ENCODE measurements at regions not wholly inside any gene's neighbourhood (a gene's known extent, or its start where the extent isn't known, plus 50 kb on each side); places are given as distances from the start of the nearest gene placed in this dataset.

- ATAC-seq (ENCODE audit: low read depth) (no peak), DNase-seq (ENCODE audit: low spot score in 2 of 2) (no peak)
- peaks cover 13% of the 10 kb centered on the region for H3K9me3 Mint-ChIP-seq
- peaks cover 1% of the 10 kb centered on the region for H3K36me3 Mint-ChIP-seq
- H3K4me3 Mint-ChIP-seq = no peak overlapping the region
- peaks cover 3% of the 10 kb centered on the region for H3K27me3 Mint-ChIP-seq
- H3K27ac Mint-ChIP-seq = no peak overlapping the region
- H3K4me1 Mint-ChIP-seq = no peaks in the 10 kb centered on the region
These were observed 539.6 kb downstream of the VRK1 start for GRCh38 chr14:97336816-97337215.

GRCh38 chr14:97337267-97337666 is 540.1 kb downstream of the VRK1 start:
- peaks cover 3% of the 10 kb centered on the region for H3K27me3 Mint-ChIP-seq
- H3K36me3 Mint-ChIP-seq = peaks cover 1% of the 10 kb centered on the region
- peaks cover 14% of the 10 kb centered on the region for H3K9me3 Mint-ChIP-seq
- ATAC-seq (ENCODE audit: low read depth) (no peak), DNase-seq (ENCODE audit: low spot score in 2 of 2) (no peak)
- H3K4me1 Mint-ChIP-seq = no peaks in the 10 kb centered on the region
- H3K27ac Mint-ChIP-seq = no peak overlapping the region
- H3K4me3 Mint-ChIP-seq = no peak overlapping the region

GRCh38 chr14:97337670-97338069 is 540.5 kb downstream of the VRK1 start:
- Mint-ChIP-seq H3K9me3 (peaks cover 14% of the 10 kb centered on the region), H3K27ac (no peak overlapping the region), H3K4me3 (no peak overlapping the region), H3K27me3 (peaks cover 3% of the 10 kb centered on the region), H3K36me3 (peaks cover 1% of the 10 kb centered on the region), H3K4me1 (no peaks in the 10 kb centered on the region)
- DNase-seq (ENCODE audit: low spot score in 2 of 2) = no peak
- no peak for ATAC-seq (ENCODE audit: low read depth)

GRCh38 chr14:97344666-97345065 is 547.5 kb downstream of the VRK1 start:
- no peak for ATAC-seq (ENCODE audit: low read depth)
- peaks cover 1% of the 10 kb centered on the region for H3K36me3 Mint-ChIP-seq

GRCh38 chr14:97346675-97347074 is 549.5 kb downstream of the VRK1 start:
- peaks cover 2% of the 10 kb centered on the region for H3K9me3 Mint-ChIP-seq
- no peak for ATAC-seq (ENCODE audit: low read depth)
- no peaks in the 10 kb centered on the region for H3K36me3 Mint-ChIP-seq
- DNase-seq (ENCODE audit: low spot score in 2 of 2) = no peak
- peaks cover 5% of the 10 kb centered on the region for H3K27me3 Mint-ChIP-seq
- no peak overlapping the region for H3K27ac Mint-ChIP-seq
- H3K4me1 Mint-ChIP-seq = no peaks in the 10 kb centered on the region
- H3K4me3 Mint-ChIP-seq = no peak overlapping the region

More at GRCh38 chr14:97344666-97345065, 547.5 kb downstream of the VRK1 start:
- Mint-ChIP-seq H3K4me3 (no peak overlapping the region), H3K27ac (no peak overlapping the region), H3K9me3 (peaks cover 14% of the 10 kb centered on the region), H3K27me3 (peaks cover 6% of the 10 kb centered on the region), H3K4me1 (no peaks in the 10 kb centered on the region)
- DNase-seq (ENCODE audit: low spot score in 2 of 2) = no peak

- DNase-seq (ENCODE audit: low spot score in 2 of 2) (no peak), ATAC-seq (ENCODE audit: low read depth) (no peak)
- H3K4me1 Mint-ChIP-seq = no peaks in the 10 kb centered on the region
- H3K27me3 Mint-ChIP-seq = peaks cover 5% of the 10 kb centered on the region
- no peak overlapping the region for H3K4me3 Mint-ChIP-seq
- H3K36me3 Mint-ChIP-seq = no peaks in the 10 kb centered on the region
- H3K27ac Mint-ChIP-seq = no peak overlapping the region
- no peaks in the 10 kb centered on the region for H3K9me3 Mint-ChIP-seq
These were observed 552.3 kb downstream of the VRK1 start for GRCh38 chr14:97349463-97349862.

- no peak for DNase-seq (ENCODE audit: low spot score in 2 of 2)
- peaks cover 4% of the 10 kb centered on the region for H3K9me3 Mint-ChIP-seq
These were observed 552.8 kb downstream of the VRK1 start for GRCh38 chr14:97349946-97350345.

GRCh38 chr14:97350415-97350814 is 553.2 kb downstream of the VRK1 start:
- Mint-ChIP-seq H3K27me3 (peaks cover 5% of the 10 kb centered on the region), H3K36me3 (no peaks in the 10 kb centered on the region), H3K4me1 (no peaks in the 10 kb centered on the region), H3K4me3 (no peak overlapping the region), H3K27ac (no peak overlapping the region), H3K9me3 (peaks cover 5% of the 10 kb centered on the region)
- ATAC-seq (ENCODE audit: low read depth) = no peak
- no peak for DNase-seq (ENCODE audit: low spot score in 2 of 2)

More at GRCh38 chr14:97349946-97350345, 552.8 kb downstream of the VRK1 start:
- no peak overlapping the region for H3K27ac Mint-ChIP-seq
- peaks cover 5% of the 10 kb centered on the region for H3K27me3 Mint-ChIP-seq
- H3K36me3 Mint-ChIP-seq = no peaks in the 10 kb centered on the region
- no peaks in the 10 kb centered on the region for H3K4me1 Mint-ChIP-seq
- no peak overlapping the region for H3K4me3 Mint-ChIP-seq
- no peak for ATAC-seq (ENCODE audit: low read depth)

- DNase-seq (ENCODE audit: low spot score in 2 of 2) = no peak
- Mint-ChIP-seq H3K27ac (no peak overlapping the region), H3K27me3 (peaks cover 5% of the 10 kb centered on the region), H3K4me3 (no peak overlapping the region), H3K36me3 (no peaks in the 10 kb centered on the region), H3K4me1 (no peaks in the 10 kb centered on the region), H3K9me3 (peaks cover 5% of the 10 kb centered on the region)
- no peak for ATAC-seq (ENCODE audit: low read depth)
These were observed 553.9 kb downstream of the VRK1 start for GRCh38 chr14:97350894-97351731.

GRCh38 chr14:97353102-97353501 is 555.9 kb downstream of the VRK1 start:
- DNase-seq (ENCODE audit: low spot score in 2 of 2) = no peak
- H3K27ac Mint-ChIP-seq = no peak overlapping the region
- peaks cover 1% of the 10 kb centered on the region for H3K27me3 Mint-ChIP-seq
- H3K4me1 Mint-ChIP-seq = no peaks in the 10 kb centered on the region
- H3K9me3 Mint-ChIP-seq = peaks cover 10% of the 10 kb centered on the region
- H3K36me3 Mint-ChIP-seq = no peaks in the 10 kb centered on the region
- no peak overlapping the region for H3K4me3 Mint-ChIP-seq
- no peak for ATAC-seq (ENCODE audit: low read depth)

- ATAC-seq (ENCODE audit: low read depth) (no peak), DNase-seq (ENCODE audit: low spot score in 2 of 2) (no peak)
- no peak overlapping the region for H3K27ac Mint-ChIP-seq
- no peaks in the 10 kb centered on the region for H3K4me1 Mint-ChIP-seq
- peaks cover 1% of the 10 kb centered on the region for H3K27me3 Mint-ChIP-seq
- H3K9me3 Mint-ChIP-seq = peaks cover 11% of the 10 kb centered on the region
- H3K4me3 Mint-ChIP-seq = no peak overlapping the region
- H3K36me3 Mint-ChIP-seq = no peaks in the 10 kb centered on the region
These were observed 557.0 kb downstream of the VRK1 start for GRCh38 chr14:97354119-97354722.

- Mint-ChIP-seq H3K27me3 (no peaks in the 10 kb centered on the region), H3K36me3 (no peaks in the 10 kb centered on the region), H3K4me3 (no peak overlapping the region)
These were observed 562.2 kb downstream of the VRK1 start for GRCh38 chr14:97359341-97359740.

GRCh38 chr14:97361181-97361580 is 564.0 kb downstream of the VRK1 start:
- Mint-ChIP-seq H3K9me3 (peaks cover 6% of the 10 kb centered on the region), H3K27ac (no peak overlapping the region), H3K4me1 (no peaks in the 10 kb centered on the region), H3K36me3 (no peaks in the 10 kb centered on the region), H3K27me3 (peaks cover under 1% of the 10 kb centered on the region), H3K4me3 (no peak overlapping the region)
- no peak for ATAC-seq (ENCODE audit: low read depth)
- DNase-seq (ENCODE audit: low spot score in 2 of 2) = no peak

More at GRCh38 chr14:97359341-97359740, 562.2 kb downstream of the VRK1 start:
- no peak for ATAC-seq (ENCODE audit: low read depth)
- no peak for DNase-seq (ENCODE audit: low spot score in 2 of 2)
- no peaks in the 10 kb centered on the region for H3K4me1 Mint-ChIP-seq
- no peak overlapping the region for H3K27ac Mint-ChIP-seq
- peaks cover 11% of the 10 kb centered on the region for H3K9me3 Mint-ChIP-seq

GRCh38 chr14:97361958-97362357 is 564.8 kb downstream of the VRK1 start:
- ATAC-seq (ENCODE audit: low read depth) = no peak
- peaks cover 6% of the 10 kb centered on the region for H3K9me3 Mint-ChIP-seq
- no peak for DNase-seq (ENCODE audit: low spot score in 2 of 2)
- no peak overlapping the region for H3K27ac Mint-ChIP-seq
- peaks cover 2% of the 10 kb centered on the region for H3K27me3 Mint-ChIP-seq
- H3K4me1 Mint-ChIP-seq = no peaks in the 10 kb centered on the region
- H3K4me3 Mint-ChIP-seq = no peak overlapping the region
- no peaks in the 10 kb centered on the region for H3K36me3 Mint-ChIP-seq
